ENCODE measurements at regions not wholly inside any gene's neighbourhood (a gene's known extent, or its start where the extent isn't known, plus 50 kb on each side); places are given as distances from the start of the nearest gene placed in this dataset.

DNA sequence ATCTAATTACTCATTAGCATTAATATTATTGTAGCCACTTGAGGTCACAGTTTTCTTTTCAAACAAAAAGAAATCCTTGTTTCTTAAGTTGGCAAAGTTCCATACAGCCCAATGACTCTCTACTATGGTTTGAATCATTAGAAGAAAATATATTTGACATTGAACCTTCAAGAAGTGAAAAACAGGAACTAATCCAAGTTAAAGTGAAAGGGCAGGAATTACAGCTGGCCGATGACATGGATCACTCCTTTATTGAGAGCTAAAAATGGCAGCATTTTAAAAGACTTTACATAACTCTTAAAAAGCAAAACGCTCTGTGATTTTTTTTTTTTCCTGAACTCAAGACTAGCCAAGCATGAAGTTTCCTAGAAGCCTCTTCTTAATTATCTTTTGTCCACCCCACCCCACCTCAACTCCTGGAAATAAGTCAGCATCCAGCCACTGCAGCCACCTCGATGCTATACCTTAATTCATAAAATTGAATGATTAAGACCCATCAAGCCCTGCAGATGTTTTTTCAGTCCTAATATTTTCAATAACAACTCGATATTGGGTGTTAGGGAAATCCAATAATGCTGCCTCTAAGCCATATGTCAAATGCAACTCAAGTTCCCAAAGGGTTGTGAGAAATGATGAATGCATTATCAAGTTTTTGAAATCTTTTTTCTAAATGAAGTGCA lies 323.1 kb downstream of the HHIPL2 start:
- Histone ChIP-seq H3K4me2 (no peak overlapping the region), H3K79me2 (no peaks in the 10 kb centered on the region), H3K9me2 (replicated peaks; ENCODE audit: insufficient read depth) (no peaks in the 10 kb centered on the region), H3K4me3 (no peak overlapping the region), H3K36me3 (replicated peaks; ENCODE audit: insufficient read depth, low read depth) (no peaks in the 10 kb centered on the region), H3K4me1 (ENCODE audit: insufficient read depth) (no peaks in the 10 kb centered on the region), H3K9me3 (ENCODE audit: low read depth) (no peaks in the 10 kb centered on the region), H3K27me3 (no peaks in the 10 kb centered on the region), H4K20me1 (ENCODE audit: insufficient read depth, poor library complexity, severe bottlenecking) (no peaks in the 10 kb centered on the region), H3K27ac (no peak overlapping the region), H2AFZ (no peak overlapping the region)
- DNase-seq (ENCODE audit: low spot score), result no peak
- 70% methylated on average over 4 of the region's 4 CpGs for WGBS (ENCODE audit: low lambda C conversion rate, missing lambda C conversion rate)
- TF ChIP-seq EZH2phosphoT487 (IDR thresholded peaks at IDR 0.05; ENCODE audit: low read depth, severe bottlenecking, unreplicated experiment) (no peak), EZH2 (IDR thresholded peaks at IDR 0.05; ENCODE audit: borderline replicate concordance) (no peak)
- TF ChIP-seq, protein P1, sequence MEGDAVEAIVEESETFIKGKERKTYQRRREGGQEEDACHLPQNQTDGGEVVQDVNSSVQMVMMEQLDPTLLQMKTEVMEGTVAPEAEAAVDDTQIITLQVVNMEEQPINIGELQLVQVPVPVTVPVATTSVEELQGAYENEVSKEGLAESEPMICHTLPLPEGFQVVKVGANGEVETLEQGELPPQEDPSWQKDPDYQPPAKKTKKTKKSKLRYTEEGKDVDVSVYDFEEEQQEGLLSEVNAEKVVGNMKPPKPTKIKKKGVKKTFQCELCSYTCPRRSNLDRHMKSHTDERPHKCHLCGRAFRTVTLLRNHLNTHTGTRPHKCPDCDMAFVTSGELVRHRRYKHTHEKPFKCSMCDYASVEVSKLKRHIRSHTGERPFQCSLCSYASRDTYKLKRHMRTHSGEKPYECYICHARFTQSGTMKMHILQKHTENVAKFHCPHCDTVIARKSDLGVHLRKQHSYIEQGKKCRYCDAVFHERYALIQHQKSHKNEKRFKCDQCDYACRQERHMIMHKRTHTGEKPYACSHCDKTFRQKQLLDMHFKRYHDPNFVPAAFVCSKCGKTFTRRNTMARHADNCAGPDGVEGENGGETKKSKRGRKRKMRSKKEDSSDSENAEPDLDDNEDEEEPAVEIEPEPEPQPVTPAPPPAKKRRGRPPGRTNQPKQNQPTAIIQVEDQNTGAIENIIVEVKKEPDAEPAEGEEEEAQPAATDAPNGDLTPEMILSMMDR (IDR thresholded peaks at IDR 0.05; ENCODE audit: poor library complexity), result no peak

DNA sequence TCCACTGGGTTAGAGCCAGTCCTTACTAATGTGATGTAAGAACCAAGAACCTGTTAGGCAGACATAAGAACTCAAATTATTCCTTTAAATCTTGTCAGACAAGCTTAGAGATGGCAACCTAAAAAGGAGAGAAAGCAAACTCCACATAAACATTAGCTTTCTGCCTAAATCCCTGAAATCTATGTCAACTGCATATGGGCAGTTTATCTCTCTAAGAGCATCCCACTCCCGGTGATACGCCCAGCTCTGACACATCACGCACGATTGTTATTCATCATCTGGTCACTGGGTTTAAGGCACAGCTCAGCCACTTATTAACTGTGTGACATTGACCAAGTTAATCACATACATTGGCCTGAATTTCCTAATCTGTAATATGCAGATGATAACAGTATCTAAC lies 323.7 kb downstream of the HHIPL2 start:
- no peak overlapping the region for H3K27ac ChIP-seq
- H2AFZ ChIP-seq, result no peak overlapping the region
- no peaks in the 10 kb centered on the region for H3K4me1 ChIP-seq (ENCODE audit: insufficient read depth)
- no peak overlapping the region for H3K4me2 ChIP-seq
- no peaks in the 10 kb centered on the region for H4K20me1 ChIP-seq (ENCODE audit: insufficient read depth, poor library complexity, severe bottlenecking)
- no peak for TF ChIP-seq EZH2 (IDR thresholded peaks at IDR 0.05; ENCODE audit: borderline replicate concordance)
- TF ChIP-seq EZH2phosphoT487 (IDR thresholded peaks at IDR 0.05; ENCODE audit: low read depth, severe bottlenecking, unreplicated experiment), result no peak
- TF ChIP-seq, protein P1 (IDR thresholded peaks at IDR 0.05; ENCODE audit: poor library complexity), result no peak
- DNase-seq (ENCODE audit: low spot score), result no peak
- H3K36me3 ChIP-seq (replicated peaks; ENCODE audit: insufficient read depth, low read depth), result no peaks in the 10 kb centered on the region
- no peaks in the 10 kb centered on the region for H3K9me2 ChIP-seq (replicated peaks; ENCODE audit: insufficient read depth)
- 58% methylated on average over 4 of the region's 4 CpGs for WGBS (ENCODE audit: low lambda C conversion rate, missing lambda C conversion rate)
- H3K79me2 ChIP-seq, result no peaks in the 10 kb centered on the region
- no peaks in the 10 kb centered on the region for H3K9me3 ChIP-seq (ENCODE audit: low read depth)
- H3K4me3 ChIP-seq, result no peak overlapping the region
- no peaks in the 10 kb centered on the region for H3K27me3 ChIP-seq

- Histone ChIP-seq H3K4me2 (no peak overlapping the region), H3K36me3 (replicated peaks; ENCODE audit: insufficient read depth, low read depth) (no peaks in the 10 kb centered on the region), H3K27ac (no peak overlapping the region), H3K4me1 (ENCODE audit: insufficient read depth) (no peaks in the 10 kb centered on the region), H4K20me1 (ENCODE audit: insufficient read depth, poor library complexity, severe bottlenecking) (no peaks in the 10 kb centered on the region), H3K4me3 (no peak overlapping the region), H2AFZ (no peak overlapping the region), H3K9me2 (replicated peaks; ENCODE audit: insufficient read depth) (no peaks in the 10 kb centered on the region), H3K79me2 (no peaks in the 10 kb centered on the region), H3K9me3 (ENCODE audit: low read depth) (no peaks in the 10 kb centered on the region), H3K27me3 (no peaks in the 10 kb centered on the region)
- no peak for DNase-seq (ENCODE audit: low spot score)
- TF ChIP-seq EZH2phosphoT487 (IDR thresholded peaks at IDR 0.05; ENCODE audit: low read depth, severe bottlenecking, unreplicated experiment), result no peak
- TF ChIP-seq, protein P1 (IDR thresholded peaks at IDR 0.05; ENCODE audit: poor library complexity), result no peak
- no peak for TF ChIP-seq EZH2 (IDR thresholded peaks at IDR 0.05; ENCODE audit: borderline replicate concordance)
- WGBS (ENCODE audit: low lambda C conversion rate, missing lambda C conversion rate), result 86% methylated on average over 1 of the region's 1 CpG
Observed at GRCh38 chr1:222223010-222223409, 324.9 kb downstream of the HHIPL2 start.

Data from hepatocyte (in vitro differentiated cells).